ENCODE measurements at regions not wholly inside any gene's neighbourhood (a gene's known extent, or its start where the extent isn't known, plus 50 kb on each side); places are given as distances from the start of the nearest gene placed in this dataset.

DNA sequence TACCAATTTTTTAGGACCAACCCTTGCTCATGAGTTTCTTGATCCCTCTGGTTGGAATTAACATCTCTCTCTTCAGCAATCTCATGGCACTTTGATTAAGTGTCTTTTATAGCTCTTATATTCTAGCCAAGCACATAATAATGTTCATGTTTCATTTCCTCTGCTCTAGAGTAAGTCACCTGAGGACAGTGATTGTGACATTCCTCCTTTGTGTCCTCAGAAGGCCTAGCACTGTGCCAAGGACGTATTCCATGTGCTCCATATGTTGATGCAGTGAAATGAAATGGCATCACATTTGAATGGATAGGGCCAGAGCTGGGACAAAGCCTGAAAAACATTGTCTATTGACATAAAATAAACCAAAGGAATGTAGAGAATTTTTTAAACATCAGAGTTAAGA lies 322.8 kb upstream of the PRICKLE1 start:
- ChIA-PET SMC1A (ENCODE audit: uncharacterized antibody, unreplicated experiment) (no interaction called here), CTCF (no interaction called here), POLR2A (no interaction called here), RAD21 (ENCODE audit: unreplicated experiment) (no interaction called here)
- intact Hi-C loops (cut with micrococcal nuclease; ENCODE audit: unreplicated experiment) = no loop called here
- no peak for FAIRE-seq
- in situ Hi-C loops (cut with MboI) = no loop called here
- TF ChIP-seq BRCA1 (IDR thresholded peaks at IDR 0.05; ENCODE audit: low read depth, low read length) = no peak
- TF ChIP-seq EGR1 (IDR thresholded peaks at IDR 0.05; ENCODE audit: borderline replicate concordance in 1 of 2, low read depth in 2 of 2, low read length in 2 of 2) = no peak
- no peak for TF ChIP-seq SREBF2 (IDR thresholded peaks at IDR 0.05; ENCODE audit: low read length)
- TF ChIP-seq BMI1 (IDR thresholded peaks at IDR 0.05; ENCODE audit: borderline replicate concordance) = no peak
- no peak for TF ChIP-seq NFYB (IDR thresholded peaks at IDR 0.05; ENCODE audit: insufficient read depth, low read depth, low read length)
- no peak for TF ChIP-seq ZNF217 (IDR thresholded peaks at IDR 0.05)
- H3K79me2 ChIP-seq (ENCODE audit: control insufficient read depth, insufficient read depth, low read length) = no peaks in the 10 kb centered on the region
- H3K27me3 ChIP-seq (replicated peaks in 1 of 2; ENCODE audit: control insufficient read depth in 2 of 2, insufficient read depth in 2 of 2, low read length in 1 of 2) = no peaks in the 10 kb centered on the region
- no peak overlapping the region for H3K9ac ChIP-seq (ENCODE audit: control insufficient read depth, insufficient read depth, low read length)
- H3K27ac ChIP-seq (ENCODE audit: control insufficient read depth, insufficient read depth) = no peak overlapping the region
- H3K9me3 ChIP-seq (replicated peaks; ENCODE audit: control insufficient read depth, insufficient read depth, low read length) = no peaks in the 10 kb centered on the region
- no peak overlapping the region for H3K4me2 ChIP-seq (ENCODE audit: control insufficient read depth, insufficient read depth)
- H3K4me1 ChIP-seq (ENCODE audit: control insufficient read depth, insufficient read depth, low read length) = no peaks in the 10 kb centered on the region
- no peaks in the 10 kb centered on the region for H3K36me3 ChIP-seq (ENCODE audit: control insufficient read depth in 2 of 2, insufficient read depth in 2 of 2, low read length in 1 of 2)
- no peak overlapping the region for H2AFZ ChIP-seq (ENCODE audit: control insufficient read depth, low read depth, low read length)
- H3K4me3 ChIP-seq = no peak overlapping the region
- BruUV-seq (replicated peaks) = no TSS peak
- ATAC-seq = no peak
- 0% methylated on average over 1 of the region's 1 CpG for WGBS (ENCODE audit: insufficient coverage, insufficient replicate concordance, low lambda C conversion rate, missing lambda C conversion rate)
- H4K20me1 ChIP-seq (ENCODE audit: control insufficient read depth, insufficient read depth) = no peaks in the 10 kb centered on the region
- no peak for DNase-seq (ENCODE audit: low read depth, low spot score)

GRCh38 chr12:42910656-42911055 lies 321.1 kb upstream of the PRICKLE1 start:
- H3K9ac ChIP-seq (ENCODE audit: control insufficient read depth, insufficient read depth, low read length) = no peak overlapping the region
- ChIA-PET POLR2A (no interaction called here), CTCF (no interaction called here), SMC1A (ENCODE audit: uncharacterized antibody, unreplicated experiment) (no interaction called here), RAD21 (ENCODE audit: unreplicated experiment) (no interaction called here)
- intact Hi-C loops (cut with micrococcal nuclease; ENCODE audit: unreplicated experiment) (no loop called here), in situ Hi-C loops (cut with MboI) (no loop called here)
- ATAC-seq (no peak), DNase-seq (ENCODE audit: low read depth, low spot score) (no peak), FAIRE-seq (no peak)
- H3K79me2 ChIP-seq (ENCODE audit: control insufficient read depth, insufficient read depth, low read length) = no peaks in the 10 kb centered on the region
- H3K4me3 ChIP-seq = no peak overlapping the region
- no peaks in the 10 kb centered on the region for H4K20me1 ChIP-seq (ENCODE audit: control insufficient read depth, insufficient read depth)
- H3K36me3 ChIP-seq (ENCODE audit: control insufficient read depth in 2 of 2, insufficient read depth in 2 of 2, low read length in 1 of 2) = no peaks in the 10 kb centered on the region
- no peak overlapping the region for H3K4me2 ChIP-seq (ENCODE audit: control insufficient read depth, insufficient read depth)
- no TSS peak for BruUV-seq (replicated peaks)
- no peaks in the 10 kb centered on the region for H3K9me3 ChIP-seq (replicated peaks; ENCODE audit: control insufficient read depth, insufficient read depth, low read length)
- WGBS (ENCODE audit: insufficient coverage, insufficient replicate concordance, low lambda C conversion rate, missing lambda C conversion rate) = 33% methylated on average over 6 of the region's 6 CpGs
- no peaks in the 10 kb centered on the region for H3K27me3 ChIP-seq (replicated peaks in 1 of 2; ENCODE audit: control insufficient read depth in 2 of 2, insufficient read depth in 2 of 2, low read length in 1 of 2)
- no peak overlapping the region for H3K27ac ChIP-seq (ENCODE audit: control insufficient read depth, insufficient read depth)
- no peaks in the 10 kb centered on the region for H3K4me1 ChIP-seq (ENCODE audit: control insufficient read depth, insufficient read depth, low read length)
- no peak overlapping the region for H2AFZ ChIP-seq (ENCODE audit: control insufficient read depth, low read depth, low read length)
- TF ChIP-seq KAT2A (conservative IDR thresholded peaks at IDR 0.05; ENCODE audit: control insufficient read depth, low read depth, low read length) = no peak
- no peak for TF ChIP-seq CBFB (IDR thresholded peaks at IDR 0.05; ENCODE audit: low read depth)
- TF ChIP-seq ZNF622 (IDR thresholded peaks at IDR 0.05) = no peak
- no peak for TF ChIP-seq YY1 (IDR thresholded peaks at IDR 0.05; ENCODE audit: low read depth, low read length)
- TF ChIP-seq NR2C1 (IDR thresholded peaks at IDR 0.05) = no peak
- TF ChIP-seq, protein P1, sequence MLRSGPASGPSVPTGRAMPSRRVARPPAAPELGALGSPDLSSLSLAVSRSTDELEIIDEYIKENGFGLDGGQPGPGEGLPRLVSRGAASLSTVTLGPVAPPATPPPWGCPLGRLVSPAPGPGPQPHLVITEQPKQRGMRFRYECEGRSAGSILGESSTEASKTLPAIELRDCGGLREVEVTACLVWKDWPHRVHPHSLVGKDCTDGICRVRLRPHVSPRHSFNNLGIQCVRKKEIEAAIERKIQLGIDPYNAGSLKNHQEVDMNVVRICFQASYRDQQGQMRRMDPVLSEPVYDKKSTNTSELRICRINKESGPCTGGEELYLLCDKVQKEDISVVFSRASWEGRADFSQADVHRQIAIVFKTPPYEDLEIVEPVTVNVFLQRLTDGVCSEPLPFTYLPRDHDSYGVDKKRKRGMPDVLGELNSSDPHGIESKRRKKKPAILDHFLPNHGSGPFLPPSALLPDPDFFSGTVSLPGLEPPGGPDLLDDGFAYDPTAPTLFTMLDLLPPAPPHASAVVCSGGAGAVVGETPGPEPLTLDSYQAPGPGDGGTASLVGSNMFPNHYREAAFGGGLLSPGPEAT (IDR thresholded peaks at IDR 0.05; ENCODE audit: low read depth) = no peak
- TF ChIP-seq WRNIP1 (IDR thresholded peaks at IDR 0.05; ENCODE audit: borderline replicate concordance, low read depth, low read length) = no peak
- TF ChIP-seq ZNF207 (IDR thresholded peaks at IDR 0.05; ENCODE audit: borderline replicate concordance) = no peak
- TF ChIP-seq, protein P2, sequence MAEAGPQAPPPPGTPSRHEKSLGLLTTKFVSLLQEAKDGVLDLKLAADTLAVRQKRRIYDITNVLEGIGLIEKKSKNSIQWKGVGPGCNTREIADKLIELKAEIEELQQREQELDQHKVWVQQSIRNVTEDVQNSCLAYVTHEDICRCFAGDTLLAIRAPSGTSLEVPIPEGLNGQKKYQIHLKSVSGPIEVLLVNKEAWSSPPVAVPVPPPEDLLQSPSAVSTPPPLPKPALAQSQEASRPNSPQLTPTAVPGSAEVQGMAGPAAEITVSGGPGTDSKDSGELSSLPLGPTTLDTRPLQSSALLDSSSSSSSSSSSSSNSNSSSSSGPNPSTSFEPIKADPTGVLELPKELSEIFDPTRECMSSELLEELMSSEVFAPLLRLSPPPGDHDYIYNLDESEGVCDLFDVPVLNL (IDR thresholded peaks at IDR 0.05; ENCODE audit: low read depth, low read length) = no peak
- TF ChIP-seq E4F1 (IDR thresholded peaks at IDR 0.05; ENCODE audit: borderline replicate concordance, partially characterized antibody) = no peak

Measured in GM12878 (cell line).